Umbilical cord (tissue), 1 donor: ENCODE measurements at regions not wholly inside any gene's neighbourhood (a gene's known extent, or its start where the extent isn't known, plus 50 kb on each side); places are given as distances from the start of the nearest gene placed in this dataset.
"Not testable (repeated sequence)": the region's sequence is repeated elsewhere in the genome, so short reads cannot be mapped to it uniquely, and the experiment has no call there.

ENCODE experiments used
- DNase-seq: peaks from one replicate; pipeline ENCODE4 v3.0.0-alpha.2; 2015; ENCODE audit warnings: low spot score

DNA sequence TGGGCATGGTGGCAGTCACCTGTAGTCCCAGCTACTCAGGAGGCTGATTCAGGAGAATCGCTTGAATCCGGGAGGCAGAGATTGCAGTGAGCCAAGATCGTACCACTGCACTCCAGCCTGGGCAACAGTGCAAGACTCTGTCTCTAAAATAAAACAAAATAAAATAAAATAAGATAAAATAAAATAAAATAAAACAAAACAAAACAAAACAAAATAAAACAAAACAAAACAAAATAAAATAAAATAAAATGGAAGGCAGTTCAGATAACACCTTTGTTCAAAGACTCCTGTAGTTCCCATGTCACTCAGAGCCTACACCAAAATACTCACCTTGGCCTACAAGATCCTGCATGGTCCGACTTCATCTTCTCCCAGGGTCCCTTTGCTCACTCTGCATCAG lies 61.3 kb downstream of the SYF2 start:
- DNase-seq = not testable (repeated sequence)

DNA sequence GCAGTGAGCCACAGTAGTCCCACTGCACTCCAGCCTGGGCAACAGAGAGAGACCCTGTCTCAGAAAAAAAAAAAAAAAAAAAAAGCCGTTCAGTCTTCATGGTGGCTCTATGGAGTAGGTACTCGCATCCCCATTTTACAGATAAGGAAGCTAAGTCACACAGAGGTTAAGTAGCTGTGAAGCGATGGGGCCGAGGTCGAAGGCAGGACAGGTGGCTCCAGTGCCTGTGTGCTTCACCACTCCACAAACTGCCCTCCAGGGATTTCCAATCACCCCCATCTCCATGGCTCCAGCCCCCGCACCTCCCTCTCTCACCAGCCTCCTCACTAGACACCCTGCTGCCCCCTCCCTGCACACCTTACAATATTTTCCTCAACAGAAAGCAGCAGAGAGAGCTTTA lies 61.9 kb downstream of the SYF2 start:
- DNase-seq = no peak

DNA sequence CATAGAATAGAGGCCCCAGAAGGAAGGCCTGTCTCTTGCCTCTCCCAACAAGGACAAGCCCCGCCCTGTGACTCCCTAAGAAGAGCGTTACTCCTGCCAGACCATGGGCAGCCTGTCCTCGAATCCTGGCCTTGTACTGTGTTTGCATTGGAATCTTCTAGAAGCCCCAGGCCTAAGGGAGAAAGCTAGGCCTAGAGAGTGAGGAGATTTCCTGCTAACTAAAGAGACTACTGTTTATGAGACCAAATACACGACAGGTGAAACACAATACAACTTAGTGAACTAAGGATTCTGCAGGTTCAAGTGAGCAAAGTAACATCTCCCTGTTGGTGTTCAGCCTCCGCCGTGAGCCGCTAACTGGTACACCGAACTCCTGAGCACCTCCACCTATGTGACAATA lies 62.7 kb downstream of the SYF2 start:
- no peak for DNase-seq

DNA sequence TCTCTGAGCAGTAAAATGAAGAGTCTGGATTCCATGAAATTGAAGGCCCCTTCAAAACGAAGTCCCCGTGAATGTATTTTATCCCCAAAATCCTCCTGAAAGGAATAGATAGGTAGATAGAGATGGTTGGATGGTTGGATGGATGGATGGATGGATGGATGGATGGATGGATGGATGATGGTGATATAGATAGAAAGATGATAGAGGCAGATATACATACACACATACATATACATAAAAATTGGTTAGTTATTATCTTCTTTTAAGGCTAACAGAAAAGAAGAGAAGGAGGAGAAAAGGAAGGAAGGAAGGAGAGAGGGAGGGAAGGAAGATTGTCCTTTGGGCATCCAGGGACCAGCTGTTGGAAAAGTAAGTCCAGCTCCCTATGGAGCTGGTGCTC lies 63.1 kb downstream of the SYF2 start:
- no peak for DNase-seq

- no peak for DNase-seq
These were observed 63.9 kb downstream of the SYF2 start for GRCh38 chr1:25168193-25169071.

DNA sequence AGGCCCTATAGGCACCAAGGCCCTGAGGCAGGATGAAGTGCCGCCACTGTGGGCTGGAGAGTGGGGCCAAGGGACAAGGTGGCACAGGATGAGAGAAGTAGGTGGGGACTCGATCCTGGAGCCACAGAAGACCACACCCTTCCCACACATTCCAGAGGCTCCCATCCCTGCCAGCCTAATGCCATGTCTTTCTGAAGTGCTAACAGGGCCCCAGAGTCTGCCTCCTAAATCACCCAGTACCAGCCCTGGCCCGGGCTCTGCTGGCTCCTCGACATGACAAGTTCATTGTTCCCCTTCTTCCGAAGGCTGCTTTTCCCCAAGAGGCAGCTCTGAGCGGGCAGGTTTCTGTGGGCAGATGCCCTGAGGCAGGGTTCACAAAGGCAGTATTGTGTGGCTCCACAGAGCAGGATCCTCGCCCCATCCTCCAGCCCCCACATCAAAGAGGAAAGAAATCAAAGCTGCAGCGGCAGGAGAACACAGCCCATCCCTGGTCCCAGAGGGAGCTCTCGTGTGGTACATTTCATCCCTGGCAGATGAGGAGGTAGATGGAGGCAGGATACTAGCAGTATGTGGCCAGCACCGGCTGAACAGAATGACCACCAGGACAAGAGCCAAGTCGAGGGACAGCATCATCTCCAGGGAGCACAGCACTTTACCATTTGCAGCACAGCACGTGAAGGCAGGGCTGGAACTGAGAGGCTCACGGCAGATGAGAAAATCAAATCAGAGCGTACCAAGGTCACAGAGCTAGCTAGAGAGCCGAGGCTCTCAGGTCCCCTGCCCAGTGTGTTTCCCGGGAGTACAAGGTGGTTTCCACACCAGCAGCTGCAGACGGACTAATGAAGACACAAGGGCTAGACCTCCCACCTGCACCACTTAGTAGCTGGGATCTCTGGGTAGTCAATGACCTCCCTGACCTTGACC lies 64.8 kb downstream of the SYF2 start:
- no peak for DNase-seq

- no peak for DNase-seq
These were observed 65.5 kb downstream of the SYF2 start for GRCh38 chr1:25166847-25167246.

DNA sequence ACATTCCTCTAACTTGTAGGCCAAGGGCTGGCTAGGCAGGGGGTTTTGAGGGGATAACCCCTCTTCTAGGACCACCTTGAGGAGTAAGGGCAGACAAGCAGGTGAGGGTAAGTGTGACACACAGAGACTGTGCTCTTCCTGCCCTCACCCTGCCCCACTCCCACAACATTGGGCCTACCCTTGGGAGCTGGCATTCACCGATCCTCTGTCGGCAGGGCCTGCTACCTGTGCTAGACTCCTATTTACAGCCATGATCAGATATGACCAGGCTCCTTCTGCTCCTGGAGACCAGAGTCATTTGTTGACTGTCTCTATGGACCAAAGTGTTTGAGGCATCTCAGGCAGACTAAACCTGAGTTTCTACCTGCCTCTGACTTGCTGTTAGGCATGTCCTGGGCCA lies 68.3 kb downstream of the SYF2 start:
- DNase-seq = no peak

GRCh38 chr1:25161981-25162380 lies 70.3 kb downstream of the SYF2 start:
- no peak for DNase-seq

GRCh38 chr1:25157846-25158245 lies 74.5 kb downstream of the SYF2 start:
- DNase-seq = no peak

GRCh38 chr1:25150985-25151495 lies 81.3 kb downstream of the SYF2 start:
- DNase-seq = no peak

DNA sequence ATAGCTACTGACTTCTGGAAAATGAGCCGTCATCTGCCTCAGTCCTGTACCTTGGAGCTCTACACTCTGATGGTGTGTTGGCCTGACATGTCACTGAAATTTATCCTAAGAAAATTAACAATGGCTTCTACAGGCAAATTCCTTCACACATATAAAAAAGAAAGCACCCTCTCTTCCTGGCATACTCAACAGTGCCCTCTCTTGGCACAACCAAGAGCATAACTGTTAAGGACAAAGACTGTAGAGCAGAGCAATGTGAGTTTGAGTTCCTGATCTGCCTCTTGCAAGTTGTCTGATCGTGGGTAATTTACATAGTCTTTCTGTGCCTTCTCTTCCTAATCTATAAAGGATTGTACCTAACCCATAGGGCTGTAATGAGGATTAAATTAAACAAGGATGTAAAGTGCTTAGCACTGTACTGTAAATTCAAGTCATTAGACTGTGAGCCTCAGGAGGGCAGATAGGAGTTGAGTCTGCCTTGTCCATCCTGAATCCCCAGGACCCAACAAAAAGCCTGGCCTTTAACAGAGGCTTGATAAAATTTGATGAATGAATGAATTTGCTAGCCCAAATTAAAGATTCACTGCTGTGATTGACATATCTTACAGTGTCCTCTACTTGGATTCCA lies 83.5 kb downstream of the SYF2 start:
- no peak for DNase-seq

GRCh38 chr1:25146451-25146855 lies 85.8 kb downstream of the SYF2 start:
- no peak for DNase-seq

DNA sequence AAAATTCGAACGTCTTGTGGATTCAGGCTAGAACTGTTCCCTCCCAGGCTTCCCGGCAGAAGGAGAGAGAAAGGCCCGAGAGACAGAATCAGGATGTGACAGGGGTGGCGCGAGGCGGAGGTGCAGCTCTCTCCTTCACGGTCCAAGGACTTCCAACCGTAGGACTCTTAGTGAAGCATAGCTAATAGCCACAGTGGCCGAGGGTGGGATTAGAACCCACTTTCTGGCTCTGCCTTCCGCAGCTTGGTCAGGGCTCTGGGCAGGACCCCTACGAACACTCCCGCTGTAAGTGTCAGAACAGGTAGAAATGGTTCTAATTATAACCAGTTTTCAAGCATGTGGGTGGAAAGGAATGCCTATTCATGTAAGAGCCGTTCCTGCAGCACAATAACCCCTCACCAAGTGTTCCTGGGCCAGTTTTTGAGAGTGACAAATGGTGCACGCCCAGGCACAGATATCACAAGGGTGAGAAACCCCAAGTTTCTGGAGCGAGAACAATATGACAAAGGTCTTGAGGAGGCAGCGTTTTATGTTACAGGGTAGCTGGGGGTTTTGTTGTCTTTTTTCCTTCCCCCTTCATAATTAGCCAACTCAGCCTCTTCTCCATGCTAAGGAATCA lies 86.4 kb downstream of the SYF2 start:
- no peak for DNase-seq

- DNase-seq = peak; percentile 44
These were observed 92.1 kb downstream of the SYF2 start for GRCh38 chr1:25140073-25140797.

GRCh38 chr1:25137521-25138395 lies 94.5 kb downstream of the SYF2 start:
- DNase-seq = no peak

GRCh38 chr1:25137106-25137505 lies 95.2 kb downstream of the SYF2 start:
- no peak for DNase-seq

- no peak for DNase-seq
These were observed 96.4 kb downstream of the SYF2 start for GRCh38 chr1:25135909-25136308.

DNA sequence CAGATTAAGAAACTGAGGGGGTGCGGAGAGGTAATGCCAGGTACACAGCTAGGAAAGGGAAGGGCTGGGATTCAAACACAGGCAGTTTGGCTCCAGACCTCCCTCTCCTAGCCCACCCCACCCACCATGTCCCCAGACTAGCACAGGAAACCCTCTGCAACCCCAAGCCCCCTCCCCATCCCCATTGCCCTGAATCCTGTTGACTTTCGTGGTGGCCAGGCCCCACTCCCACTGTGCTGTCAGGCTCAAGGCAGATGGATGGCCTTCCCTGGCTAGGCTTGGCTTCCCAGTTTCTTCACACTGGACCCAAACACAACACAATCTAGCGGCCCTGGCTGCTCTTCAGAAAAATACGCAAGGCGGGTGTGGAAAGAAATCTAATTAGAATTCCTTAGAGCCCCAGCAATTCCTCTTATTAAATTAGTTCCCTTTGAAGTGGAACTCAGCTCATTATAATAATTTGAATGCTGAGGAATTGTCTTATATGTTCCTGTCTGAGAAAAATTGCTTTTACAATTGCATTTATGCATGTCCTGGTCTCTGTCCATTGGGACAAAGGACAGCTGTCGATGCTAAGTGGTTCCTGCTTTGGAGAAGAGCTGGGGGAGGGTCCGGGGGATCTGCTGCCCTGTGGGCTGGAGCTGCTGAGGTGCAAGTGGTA lies 97.4 kb downstream of the SYF2 start:
- DNase-seq = no peak
